Loucy (cell line): ENCODE measurements at regions not wholly inside any gene's neighbourhood (a gene's known extent, or its start where the extent isn't known, plus 50 kb on each side); places are given as distances from the start of the nearest gene placed in this dataset.

ENCODE experiments used
- EZH2phosphoT487 ChIP-seq: fragments of 200-600 bp; IDR thresholded peaks from 2 replicates; pipeline ENCODE4 v1.6.1; 2018; ENCODE audit warnings: antibody characterized with exemption, mild to moderate bottlenecking, moderate library complexity, borderline replicate concordance
- TF ChIP-seq, protein P1 (sequence below): fragments of 200-600 bp; sonication (generic); conservative IDR thresholded peaks from 2 replicates; pipeline ENCODE4 v1.5.1; 2014; ENCODE audit warnings: mild to moderate bottlenecking, antibody characterized with exemption, low read length

DNA sequence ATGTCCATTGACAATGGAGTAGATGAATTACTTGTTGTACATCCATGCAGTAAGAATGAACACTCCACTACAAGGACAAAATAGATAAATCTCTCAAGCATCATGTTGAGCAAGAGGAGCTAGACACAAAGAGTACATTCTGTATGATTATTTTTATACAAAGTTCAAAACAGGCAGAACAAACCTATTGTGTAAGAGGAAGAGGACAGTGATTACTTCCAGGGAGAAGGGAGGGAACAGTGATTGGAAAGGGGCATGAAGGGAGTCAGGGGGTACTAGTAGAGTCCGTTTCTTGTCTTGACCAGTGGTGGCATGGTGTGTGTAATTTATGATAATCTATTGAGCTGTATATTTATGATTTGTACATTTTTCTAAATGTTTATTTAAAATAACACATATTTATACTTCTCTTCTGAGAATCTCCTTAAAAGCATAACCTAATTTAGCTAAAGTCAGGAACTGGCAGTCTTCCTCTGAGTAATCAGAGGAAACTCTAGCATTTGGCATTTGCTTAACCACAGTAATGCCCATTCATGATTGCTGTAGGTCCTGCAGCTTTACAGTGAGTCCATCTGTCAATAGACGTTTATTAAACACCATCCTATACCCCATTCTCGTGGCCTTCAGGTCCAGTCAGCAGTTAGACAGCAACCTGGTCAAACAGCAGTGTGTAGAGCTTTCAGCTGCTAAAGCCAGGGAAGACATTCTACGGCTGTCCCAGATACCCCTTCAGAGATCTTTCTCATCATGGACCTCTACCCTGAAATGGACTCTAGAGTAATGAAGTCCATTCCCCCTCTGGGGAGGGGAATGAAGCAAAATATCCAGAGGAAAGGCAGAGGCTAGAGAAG, 114.1 kb upstream of the GALNT2 start:
- TF ChIP-seq, protein P1, sequence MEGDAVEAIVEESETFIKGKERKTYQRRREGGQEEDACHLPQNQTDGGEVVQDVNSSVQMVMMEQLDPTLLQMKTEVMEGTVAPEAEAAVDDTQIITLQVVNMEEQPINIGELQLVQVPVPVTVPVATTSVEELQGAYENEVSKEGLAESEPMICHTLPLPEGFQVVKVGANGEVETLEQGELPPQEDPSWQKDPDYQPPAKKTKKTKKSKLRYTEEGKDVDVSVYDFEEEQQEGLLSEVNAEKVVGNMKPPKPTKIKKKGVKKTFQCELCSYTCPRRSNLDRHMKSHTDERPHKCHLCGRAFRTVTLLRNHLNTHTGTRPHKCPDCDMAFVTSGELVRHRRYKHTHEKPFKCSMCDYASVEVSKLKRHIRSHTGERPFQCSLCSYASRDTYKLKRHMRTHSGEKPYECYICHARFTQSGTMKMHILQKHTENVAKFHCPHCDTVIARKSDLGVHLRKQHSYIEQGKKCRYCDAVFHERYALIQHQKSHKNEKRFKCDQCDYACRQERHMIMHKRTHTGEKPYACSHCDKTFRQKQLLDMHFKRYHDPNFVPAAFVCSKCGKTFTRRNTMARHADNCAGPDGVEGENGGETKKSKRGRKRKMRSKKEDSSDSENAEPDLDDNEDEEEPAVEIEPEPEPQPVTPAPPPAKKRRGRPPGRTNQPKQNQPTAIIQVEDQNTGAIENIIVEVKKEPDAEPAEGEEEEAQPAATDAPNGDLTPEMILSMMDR: no peak
- no peak for TF ChIP-seq EZH2phosphoT487
